ENCODE measurements at regions not wholly inside any gene's neighbourhood (a gene's known extent, or its start where the extent isn't known, plus 50 kb on each side); places are given as distances from the start of the nearest gene placed in this dataset.

- TF ChIP-seq CTCF (IDR thresholded peaks at IDR 0.05): no peak
- no peak for TF ChIP-seq POLR2AphosphoS5 (IDR thresholded peaks at IDR 0.05)
- no peak for TF ChIP-seq POLR2A (IDR thresholded peaks at IDR 0.05)
Observed at GRCh38 chr18:42163321-42163720, 208.3 kb downstream of the PIK3C3 start.
